Renal cortical epithelial cell (primary cell): ENCODE measurements at regions not wholly inside any gene's neighbourhood (a gene's known extent, or its start where the extent isn't known, plus 50 kb on each side); places are given as distances from the start of the nearest gene placed in this dataset.
"Not testable (repeated sequence)": the region's sequence is repeated elsewhere in the genome, so short reads cannot be mapped to it uniquely, and the experiment has no call there.

ENCODE experiments used
- DNase-seq: peaks from one replicate; pipeline ENCODE4 v3.0.0-alpha.2; 2011; ENCODE audit warnings: low read depth

DNA sequence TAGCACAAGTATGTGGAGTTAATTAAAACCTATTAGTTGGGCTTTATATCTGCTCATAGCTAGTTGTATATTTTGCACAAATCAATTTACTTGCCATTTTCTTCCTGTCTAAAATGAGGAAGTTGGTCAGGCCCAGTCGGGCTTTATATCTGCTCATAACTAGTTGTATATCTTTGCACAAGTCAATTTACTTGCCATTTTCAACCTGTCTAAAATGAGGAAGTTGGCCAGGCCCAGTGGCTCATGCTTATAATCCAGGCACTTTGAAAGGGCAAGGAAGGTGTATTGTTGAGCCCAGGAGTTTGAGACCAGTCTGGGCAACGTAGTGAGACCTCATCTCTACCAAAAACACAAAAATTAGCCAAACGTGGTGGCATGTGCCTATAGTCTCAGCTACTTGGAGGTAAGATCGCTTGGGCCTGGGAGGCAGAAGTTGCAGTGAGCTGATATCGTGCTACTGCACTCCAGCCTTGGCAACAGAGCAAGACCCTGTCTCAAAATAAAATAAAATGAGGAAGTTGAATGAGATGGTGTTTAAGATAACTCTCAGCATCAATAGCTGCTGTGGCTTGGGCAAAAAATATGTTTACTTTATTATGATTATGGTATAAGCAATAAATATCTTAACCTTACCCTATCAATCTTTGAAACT lies 1558.6 kb upstream of the RAG2 start:
- no peak for DNase-seq

DNA sequence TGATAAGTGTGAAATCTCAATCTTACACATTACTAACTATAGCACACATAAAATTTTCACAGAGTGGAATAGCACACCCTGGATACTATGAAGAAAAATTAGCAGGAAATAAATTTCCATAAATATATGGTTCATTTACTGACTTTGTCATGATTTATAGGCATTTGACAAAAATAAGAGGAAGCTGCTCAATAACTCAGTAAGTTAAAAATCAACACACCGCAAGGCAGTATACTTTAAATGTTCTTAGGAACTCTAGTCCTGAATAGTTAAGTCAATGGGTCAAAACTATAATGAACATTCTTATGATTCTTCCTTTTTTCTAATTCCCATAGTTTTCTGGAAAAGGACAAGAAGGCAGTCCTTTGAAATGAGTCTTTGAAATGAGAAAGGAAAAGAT lies 1557.8 kb upstream of the RAG2 start:
- no peak for DNase-seq

DNA sequence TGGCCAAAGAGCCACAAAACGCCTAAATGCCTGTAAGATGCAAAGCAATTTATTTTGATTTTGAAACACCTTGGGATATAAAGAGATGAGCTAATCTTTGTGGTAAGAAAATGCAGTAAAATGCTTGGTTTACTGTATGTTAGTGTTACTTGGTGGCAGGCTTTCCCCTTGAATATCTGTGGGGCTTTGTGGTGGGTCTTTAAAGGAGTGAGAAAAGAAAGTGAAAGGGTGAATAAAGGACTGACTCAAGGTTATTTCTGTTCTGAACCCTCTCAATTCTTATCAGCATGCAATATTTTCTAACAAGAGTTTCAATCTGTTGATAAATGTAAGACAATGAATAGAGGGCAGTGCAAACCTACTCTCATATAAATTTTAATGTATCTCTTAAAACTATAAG lies 1555.9 kb upstream of the RAG2 start:
- DNase-seq, result no peak

DNA sequence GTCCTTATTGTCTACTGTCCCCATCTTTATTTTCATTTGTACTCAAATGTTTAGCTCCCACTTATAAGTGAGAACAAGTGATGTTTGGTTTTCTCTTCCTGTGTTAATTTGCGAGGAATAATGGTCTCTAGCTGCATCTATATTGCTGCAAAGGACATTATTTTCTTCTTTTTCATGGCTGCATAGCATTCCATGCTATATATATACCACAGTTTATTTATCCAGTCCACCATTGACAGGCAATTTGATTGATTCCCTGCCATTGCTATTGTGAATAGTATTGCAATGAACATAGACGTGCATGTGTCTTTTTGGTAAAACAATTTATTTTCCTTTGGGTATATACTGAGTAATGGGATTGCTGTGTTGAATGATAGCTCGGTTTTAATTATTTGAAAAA lies 1545.8 kb upstream of the RAG2 start:
- no peak for DNase-seq

DNA sequence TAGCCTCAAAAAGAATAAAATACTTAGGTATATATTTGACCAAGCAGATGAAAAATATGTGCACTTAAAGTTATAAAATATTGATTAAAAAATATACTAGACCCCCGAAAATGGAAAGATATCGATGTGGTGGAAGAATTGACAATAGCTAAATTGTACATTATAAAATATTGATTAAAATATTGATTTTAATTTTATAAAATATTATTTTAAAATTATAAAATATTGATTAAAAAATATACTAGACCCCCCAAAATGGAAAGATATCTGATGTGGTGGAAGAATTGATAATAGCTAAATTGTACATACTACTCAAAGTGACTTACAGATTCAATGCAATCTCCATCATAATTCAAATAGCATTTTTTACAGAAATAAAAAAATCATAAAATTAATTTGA lies 1540.9 kb upstream of the RAG2 start:
- no peak for DNase-seq

DNA sequence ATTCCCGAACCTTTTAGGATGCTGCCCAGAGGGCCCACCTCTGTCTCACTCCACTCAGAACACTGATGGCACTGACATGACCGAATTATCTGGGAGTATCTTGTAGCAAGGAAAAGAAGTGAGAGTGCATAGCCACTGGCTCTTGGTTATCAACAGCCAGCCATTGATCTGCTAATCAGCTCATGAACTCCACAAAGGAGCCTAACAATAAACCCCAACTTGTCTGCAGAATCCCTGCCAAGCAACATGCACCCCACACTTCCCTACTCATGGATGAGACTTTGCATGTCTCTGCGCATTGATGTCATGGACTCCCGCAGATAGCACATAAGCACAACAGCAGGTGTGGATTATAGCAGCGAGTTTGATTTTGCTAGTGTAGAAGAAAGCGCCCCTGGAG lies 1538.9 kb upstream of the RAG2 start:
- DNase-seq, result no peak

DNA sequence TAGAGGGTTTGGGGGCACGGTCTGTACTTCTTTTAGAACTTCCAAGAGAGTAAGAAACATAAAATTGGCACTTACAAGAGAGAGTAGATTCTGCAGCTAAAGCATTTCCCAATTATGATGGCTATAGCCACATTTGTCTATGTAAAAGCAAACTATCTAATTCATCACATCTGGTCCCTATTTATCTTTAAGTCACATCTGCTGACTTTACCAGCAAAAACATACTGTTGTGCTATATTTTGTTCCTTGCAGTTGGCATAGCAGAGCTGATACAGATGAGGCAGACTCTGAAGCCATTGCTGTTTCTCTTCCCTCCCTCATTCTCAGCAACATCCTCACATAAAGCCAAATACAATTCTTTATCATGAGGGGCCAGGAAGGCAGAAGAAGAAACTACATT lies 1533.5 kb upstream of the RAG2 start:
- no peak for DNase-seq

DNA sequence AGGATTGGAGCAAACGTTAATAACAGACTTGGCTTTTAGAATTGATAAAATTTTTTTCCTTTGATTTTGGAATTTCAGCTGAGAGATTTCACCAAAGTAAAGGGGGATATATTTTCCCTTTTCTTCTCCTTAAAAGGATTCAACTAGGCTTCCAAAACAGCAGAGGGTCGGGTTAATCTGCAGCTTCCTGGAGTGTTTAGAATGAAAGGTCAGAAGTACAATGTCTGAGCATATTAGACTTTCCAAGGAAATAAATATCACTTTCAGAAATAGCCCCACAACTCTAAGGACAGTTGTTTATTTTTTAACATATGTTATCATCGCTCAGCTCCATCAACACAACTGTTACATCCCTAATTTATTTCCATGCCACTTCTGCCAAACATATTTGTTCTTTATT lies 1532.9 kb upstream of the RAG2 start:
- no peak for DNase-seq

DNA sequence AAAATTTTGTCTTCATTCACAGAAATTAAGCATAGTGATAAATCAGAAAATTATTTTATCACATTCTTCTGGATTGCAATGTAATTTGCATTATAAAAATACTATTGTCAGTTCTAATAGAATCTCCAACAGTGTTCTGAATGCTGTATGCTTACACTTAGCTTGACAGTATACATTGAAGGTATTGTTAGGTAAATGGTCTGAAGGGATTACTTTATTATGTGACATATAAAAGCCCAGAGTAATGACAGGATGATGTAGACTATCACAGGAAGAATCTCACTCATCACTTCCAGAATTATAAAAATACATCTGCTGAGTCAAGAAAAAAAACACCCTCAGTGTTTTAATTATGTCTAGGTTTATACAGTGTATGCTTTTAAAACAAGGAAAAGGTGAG lies 1532.5 kb upstream of the RAG2 start:
- DNase-seq, result no peak

DNA sequence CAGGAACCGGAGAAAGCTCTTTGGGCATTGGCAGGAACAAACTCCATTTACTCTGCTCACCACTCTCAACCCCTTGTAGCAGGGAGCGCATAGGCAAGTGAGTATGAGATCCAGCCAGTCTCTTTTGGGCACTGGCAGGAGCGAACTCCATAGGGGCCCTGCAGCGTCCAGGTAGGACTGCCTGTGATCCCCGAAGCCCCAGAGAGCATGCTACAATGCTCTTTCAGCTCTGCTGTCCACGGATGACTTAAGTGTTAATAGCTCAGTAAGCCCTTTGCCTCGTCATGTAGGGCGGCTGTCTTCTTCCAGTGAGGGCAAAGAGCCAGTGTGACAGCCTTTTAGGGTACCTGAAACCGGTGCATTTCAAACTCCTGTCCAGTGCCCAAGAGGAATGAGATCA lies 1525.6 kb upstream of the RAG2 start:
- DNase-seq, result no peak

DNA sequence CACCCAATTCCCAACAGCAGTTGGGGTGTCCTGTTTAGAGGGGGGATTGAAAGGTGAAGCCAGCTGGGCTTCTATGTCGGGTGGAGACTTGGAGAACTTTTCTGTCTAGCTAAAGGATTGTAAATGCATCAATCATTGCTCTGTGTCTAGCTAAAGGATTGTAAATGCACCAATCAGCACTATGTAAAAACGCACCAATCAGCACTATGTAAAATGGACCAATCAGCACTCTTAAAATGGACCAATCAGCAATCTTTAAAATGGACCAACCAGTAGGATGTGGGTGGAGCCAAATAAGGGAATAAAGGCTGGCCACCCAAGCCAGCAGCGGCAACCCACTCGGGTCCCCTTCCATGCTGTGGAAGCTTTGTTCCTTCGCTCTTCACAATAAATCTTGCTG lies 1518.6 kb upstream of the RAG2 start:
- DNase-seq, result not testable (repeated sequence)

DNA sequence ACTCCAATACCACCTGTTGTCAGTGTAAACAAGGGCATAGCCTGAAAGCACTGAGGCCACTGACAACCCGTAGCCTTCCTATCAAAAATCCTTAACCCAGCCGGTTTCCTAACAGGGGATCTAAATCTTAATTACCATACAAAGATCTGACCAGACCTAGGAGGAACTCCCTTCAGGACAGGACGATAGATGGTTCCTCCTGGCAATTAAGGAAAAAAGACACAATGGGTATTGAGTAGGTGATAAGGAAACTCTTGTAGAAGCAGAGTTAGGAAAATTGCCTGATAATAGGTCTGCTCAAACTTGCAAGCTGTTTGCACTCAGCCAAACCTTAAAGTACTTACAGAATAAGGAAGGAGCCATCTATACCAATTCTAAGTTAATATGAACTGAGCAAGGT lies 1517.3 kb upstream of the RAG2 start:
- not testable (repeated sequence) for DNase-seq

DNA sequence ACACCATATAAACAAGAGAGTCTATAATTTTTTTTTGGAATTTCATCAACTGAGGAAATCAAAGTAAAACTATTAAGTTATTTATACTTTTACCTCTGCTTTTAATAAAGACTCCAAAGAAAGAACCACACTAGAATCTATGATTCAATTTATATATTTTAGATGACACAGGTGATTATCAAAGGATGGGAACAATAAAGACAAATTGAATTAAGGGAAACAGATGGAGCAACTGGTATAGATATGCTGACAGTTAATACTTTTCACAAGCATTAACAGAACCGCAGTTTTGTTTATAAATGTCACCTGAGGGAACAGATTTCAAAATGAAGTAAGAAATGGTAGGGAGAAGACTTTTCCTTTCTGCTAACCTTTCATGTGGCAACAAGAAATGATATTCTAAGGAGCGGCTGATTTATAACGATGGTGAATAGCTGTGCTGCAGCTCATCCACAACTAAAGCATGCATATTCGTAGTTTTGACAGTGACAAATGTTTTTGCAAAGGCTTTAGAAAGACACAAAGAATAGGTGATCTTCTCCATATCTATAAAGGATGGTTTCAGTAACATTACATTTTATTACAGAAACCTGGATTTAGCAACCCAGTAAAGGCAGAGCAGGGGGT lies 1502.9 kb upstream of the RAG2 start:
- no peak for DNase-seq

DNA sequence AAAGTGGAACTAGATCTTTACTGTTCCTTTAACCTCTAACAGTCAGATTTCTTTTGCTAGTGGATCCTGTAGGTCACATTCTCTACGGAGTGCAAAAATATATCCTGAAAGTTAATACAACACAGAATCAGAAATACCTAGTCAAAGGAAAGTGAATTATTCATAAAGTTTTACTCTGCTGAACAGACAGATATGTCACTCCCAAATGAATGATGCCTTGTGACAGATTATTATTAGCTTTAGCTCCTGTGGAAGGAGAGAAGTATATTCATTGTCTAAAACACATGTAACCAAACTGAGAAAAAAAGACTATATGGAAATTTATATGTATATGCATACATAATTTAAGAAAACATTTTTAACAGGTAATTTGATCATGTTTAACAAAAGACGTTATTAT lies 1497.2 kb upstream of the RAG2 start:
- DNase-seq, result no peak

DNA sequence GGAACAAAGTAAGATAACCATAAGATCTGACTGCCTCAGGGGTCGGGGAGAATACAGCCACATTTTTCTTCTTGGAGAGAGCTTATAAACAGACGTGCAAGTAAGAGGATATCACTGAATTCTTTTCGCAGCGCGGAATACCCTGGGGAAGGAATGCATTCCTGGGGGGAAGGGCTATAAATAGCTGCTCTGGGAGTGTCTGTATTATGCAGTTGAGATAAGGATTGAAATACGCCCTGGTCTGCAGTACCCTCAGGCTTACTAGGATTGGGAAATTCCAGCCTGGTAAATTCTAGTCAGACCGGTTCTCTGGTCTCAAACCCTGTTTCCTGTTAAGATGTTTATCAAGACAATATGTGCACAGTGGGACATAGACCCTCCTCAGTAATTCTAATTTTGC lies 1491.7 kb upstream of the RAG2 start:
- no peak for DNase-seq

DNA sequence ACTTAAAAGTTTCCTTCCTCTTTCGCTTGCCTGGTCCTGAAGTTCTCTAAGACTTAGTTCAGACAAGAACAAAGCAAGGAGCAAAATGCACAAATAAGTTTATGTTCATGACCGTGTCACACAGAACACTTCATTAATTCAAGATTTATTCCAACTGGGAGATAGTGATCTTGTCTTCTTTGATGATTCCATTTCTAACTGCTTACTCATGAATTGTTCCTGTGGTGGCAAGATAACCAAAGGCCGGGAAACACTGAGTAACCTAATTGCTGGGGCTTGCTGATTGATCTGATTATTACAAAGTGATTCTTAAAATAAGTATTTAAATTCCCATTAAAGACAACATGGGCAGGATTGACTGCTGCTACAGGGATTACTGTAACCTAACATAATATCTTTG lies 1462.9 kb upstream of the RAG2 start:
- peak; percentile 0 for DNase-seq

DNA sequence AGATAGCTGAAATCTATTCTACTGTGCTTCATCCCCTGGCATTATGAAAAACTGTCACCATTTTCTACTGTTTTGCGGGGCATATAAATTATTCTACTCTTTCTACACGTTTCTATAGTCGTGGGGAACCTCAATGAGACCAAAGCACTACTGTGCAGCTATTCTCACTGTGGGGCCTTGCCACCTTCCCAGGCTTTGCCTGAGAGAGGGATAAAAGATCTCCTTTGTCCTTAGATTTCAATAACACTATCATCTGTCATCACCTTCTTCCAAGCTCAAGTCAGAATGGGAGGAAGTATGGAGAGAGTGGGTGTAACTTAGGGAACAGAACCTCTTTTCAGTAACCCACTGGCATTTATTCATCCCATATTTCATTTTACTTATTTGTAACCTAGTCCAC lies 1462.1 kb upstream of the RAG2 start:
- no peak for DNase-seq

DNA sequence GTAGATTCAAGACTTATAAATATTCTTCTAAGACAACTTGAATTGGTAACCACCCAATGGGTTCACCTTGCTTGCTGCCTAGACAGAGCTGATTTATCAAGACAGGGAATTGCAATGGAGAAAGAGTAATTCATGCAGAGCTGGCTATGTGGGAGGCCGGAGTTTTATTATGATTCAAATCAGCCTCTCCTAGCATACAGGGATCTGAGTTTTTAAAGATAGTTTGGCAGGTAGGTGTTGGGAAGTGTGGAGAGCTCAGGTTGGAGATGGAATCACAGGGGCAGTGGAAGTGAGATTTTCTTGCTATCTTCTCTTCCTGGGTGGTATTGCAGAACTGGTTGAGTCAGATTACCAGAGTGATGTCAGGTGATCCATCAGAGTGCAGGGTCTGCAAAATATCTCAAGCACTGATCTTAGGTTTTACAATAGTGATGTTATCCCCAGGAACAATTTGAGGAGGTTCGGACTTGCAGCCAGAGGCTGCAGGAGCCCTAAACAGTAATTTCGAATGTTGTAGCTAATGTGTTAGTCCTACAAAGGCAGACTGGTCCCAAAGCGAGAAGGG lies 1448.6 kb upstream of the RAG2 start:
- no peak for DNase-seq

DNA sequence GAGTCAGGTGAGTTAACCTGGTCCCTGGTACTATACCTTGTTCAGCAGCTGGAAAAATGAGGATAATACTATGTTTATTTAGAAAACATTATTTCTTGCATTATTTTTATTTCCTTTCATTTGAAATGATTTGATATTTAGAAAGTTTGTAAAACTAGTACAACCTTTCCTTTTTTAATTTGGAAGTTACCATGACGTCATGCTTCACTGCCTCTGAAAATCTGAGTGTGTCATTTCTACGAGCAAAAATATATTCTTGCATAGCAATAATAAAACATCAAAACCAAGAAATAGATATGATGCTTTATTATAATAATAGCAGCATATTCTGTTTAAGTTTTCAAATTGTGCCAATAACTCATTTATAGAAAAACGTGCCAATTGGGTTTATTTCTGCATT lies 1445.0 kb upstream of the RAG2 start:
- DNase-seq, result no peak

DNA sequence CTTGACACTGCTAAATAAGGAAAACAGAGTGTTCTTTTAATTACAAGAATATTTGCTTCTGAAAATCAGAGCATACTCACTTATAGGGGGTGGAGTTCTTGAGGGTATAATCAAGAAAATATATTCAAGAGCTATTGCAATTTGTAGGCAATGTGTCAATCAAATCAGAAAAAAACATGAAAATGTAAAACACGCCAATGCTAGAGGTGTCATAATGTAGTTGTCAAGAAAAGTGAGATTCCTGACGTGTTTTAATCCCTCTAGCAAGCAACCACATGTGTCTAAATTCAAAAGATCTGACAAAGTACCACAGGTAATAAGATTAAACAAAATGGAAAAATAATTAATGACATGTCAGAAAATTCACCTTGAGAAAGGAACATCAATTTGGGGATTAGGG lies 1440.7 kb upstream of the RAG2 start:
- no peak for DNase-seq

DNA sequence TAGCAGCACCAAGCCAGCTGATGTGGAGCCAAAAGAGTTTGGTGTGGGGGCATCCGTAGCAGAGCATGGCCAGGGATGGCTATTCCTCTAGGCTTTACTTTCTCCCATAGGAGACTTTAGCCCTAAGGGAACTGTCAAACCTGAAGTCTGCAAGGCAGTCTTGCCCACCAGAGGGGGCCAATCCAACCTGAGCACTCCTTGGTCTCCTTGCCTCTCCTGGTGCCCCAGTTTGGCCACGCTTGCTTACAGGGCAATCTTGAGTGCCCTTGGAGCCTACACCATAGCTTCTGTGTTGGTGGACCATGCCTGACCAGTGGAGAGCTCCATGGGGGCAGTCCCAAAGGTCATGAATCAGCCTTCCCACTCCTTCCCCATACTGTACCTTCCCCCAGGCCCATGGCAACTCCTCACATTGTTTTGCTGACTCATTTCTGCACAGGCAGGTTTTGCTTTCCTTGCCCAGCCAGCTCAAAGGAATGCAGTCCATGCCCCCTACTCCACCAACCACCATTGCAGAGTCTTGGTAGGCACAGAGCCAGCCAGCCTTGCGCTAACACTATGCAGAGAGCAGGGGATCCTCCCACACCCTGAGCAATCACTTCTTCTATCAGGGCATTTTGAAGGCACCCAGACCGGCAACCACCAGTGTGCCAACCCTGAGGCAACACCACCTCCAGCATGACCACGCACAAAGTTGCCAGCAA lies 1421.2 kb upstream of the RAG2 start:
- DNase-seq, result peak; percentile 83

DNA sequence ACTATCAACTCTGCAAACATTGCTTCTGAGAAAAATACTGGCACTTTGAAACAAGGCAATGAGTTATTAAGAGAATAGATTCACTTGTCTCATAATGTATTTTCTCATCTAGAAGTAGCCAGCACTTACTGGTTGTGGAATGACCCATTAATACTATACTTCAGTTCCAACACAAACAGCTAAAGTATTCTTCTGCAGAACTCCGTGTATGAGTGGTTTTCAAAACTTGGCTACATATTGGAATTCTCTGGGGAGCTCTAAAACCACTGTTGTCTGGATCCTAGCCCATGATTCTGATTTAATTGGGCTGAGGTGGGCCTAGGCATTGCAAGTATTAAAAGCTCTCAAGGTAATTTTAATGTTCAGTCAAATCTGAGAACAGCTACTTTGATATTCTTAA lies 1416.4 kb upstream of the RAG2 start:
- peak; percentile 57 for DNase-seq

DNA sequence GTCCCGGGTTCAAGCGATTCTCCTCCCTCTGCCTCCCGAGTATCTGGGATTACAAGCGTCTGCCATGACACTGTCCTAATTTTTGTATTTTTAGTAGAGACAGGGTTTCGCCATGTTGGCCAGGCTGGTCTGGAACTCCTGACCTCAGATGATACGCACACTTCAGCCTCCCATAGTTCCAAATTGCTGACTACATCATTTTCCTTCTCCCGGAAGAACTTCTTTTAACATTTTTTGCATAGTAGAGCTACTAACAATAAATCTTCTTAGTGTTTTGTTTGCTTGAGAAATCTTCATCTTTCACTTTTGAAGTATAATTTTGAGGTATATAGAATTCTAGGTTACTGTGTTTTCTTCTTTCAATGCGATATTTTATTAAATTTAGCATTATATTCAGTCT lies 1415.1 kb upstream of the RAG2 start:
- no peak for DNase-seq
